GM23338 (cell line): ENCODE measurements at regions not wholly inside any gene's neighbourhood (a gene's known extent, or its start where the extent isn't known, plus 50 kb on each side); places are given as distances from the start of the nearest gene placed in this dataset.

Experiments
- CTCF ChIP-seq, 2 experiments: fragments of 200-600 bp in 1 of 2; sonication (generic) in 1 of 2; conservative IDR thresholded peaks; 2 replicates each; pipeline versions ENCODE4 v1.5.1 to v1.6.1; 2016 to 2017; ENCODE audit warnings: antibody characterized with exemption in 2 of 2, low read depth in 2 of 2, mild to moderate bottlenecking in 2 of 2, moderate library complexity in 1 of 2
- EZH2 ChIP-seq: fragments of 200-600 bp; sonication (generic); IDR thresholded peaks from one replicate; pipeline ENCODE4 v1.8.0; 2017; ENCODE audit warnings: antibody characterized with exemption, mild to moderate bottlenecking, low read depth; ENCODE audit not compliant: unreplicated experiment

- TF ChIP-seq CTCF (conservative IDR thresholded peaks at IDR 0.05; ENCODE audit: low read depth in 2 of 2) (no peak), EZH2 (no peak)
Measured at GRCh38 chr5:135163391-135163790, 129.4 kb upstream of the PITX1 start.
